Erythroblast (primary cell): ENCODE measurements at regions not wholly inside any gene's neighbourhood (a gene's known extent, or its start where the extent isn't known, plus 50 kb on each side); places are given as distances from the start of the nearest gene placed in this dataset.
"Not testable (repeated sequence)": the region's sequence is repeated elsewhere in the genome, so short reads cannot be mapped to it uniquely, and the experiment has no call there.

ENCODE experiments used
- GATA1 ChIP-seq: IDR thresholded peaks from 2 replicates; pipeline ENCODE4 v1.6.1; 2011; ENCODE audit warnings: low read depth, mild to moderate bottlenecking, control low read depth, low read length, moderate library complexity
- POLR2A ChIP-seq: IDR thresholded peaks from 2 replicates; pipeline ENCODE4 v1.6.1; 2011; ENCODE audit warnings: mild to moderate bottlenecking, low read length

DNA sequence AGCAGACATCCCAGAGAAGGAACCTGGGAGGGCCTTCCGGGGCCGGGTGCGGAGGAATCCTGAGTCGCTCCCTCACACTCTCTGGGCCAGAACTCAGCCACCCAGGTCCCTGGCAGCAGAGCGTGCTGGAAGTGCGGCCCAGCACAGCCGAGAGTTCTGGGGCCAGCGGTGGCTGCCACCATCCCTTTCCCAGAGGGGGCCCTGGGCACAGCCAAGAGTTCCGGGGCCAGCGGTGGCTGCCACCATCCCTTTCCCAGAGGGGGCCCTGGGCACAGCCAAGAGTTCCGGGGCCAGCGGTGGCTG is 196.2 kb downstream of the NDUFA10 start:
- TF ChIP-seq POLR2A, GATA1: not testable (repeated sequence)
